Astrocyte of the hippocampus (primary cell): ENCODE measurements at regions not wholly inside any gene's neighbourhood (a gene's known extent, or its start where the extent isn't known, plus 50 kb on each side); places are given as distances from the start of the nearest gene placed in this dataset.
A peak's percentile ranks its signal among the peaks of the same experiment; 100 is the strongest.

Experiments
- DNase-seq: peaks from one replicate; pipeline ENCODE4 v3.0.0; 2011; ENCODE audit warnings: low read depth, low spot score

- DNase-seq = peak; percentile 87
Measured at GRCh38 chr5:121189342-121190305, 662.1 kb upstream of the FTMT start.

DNA sequence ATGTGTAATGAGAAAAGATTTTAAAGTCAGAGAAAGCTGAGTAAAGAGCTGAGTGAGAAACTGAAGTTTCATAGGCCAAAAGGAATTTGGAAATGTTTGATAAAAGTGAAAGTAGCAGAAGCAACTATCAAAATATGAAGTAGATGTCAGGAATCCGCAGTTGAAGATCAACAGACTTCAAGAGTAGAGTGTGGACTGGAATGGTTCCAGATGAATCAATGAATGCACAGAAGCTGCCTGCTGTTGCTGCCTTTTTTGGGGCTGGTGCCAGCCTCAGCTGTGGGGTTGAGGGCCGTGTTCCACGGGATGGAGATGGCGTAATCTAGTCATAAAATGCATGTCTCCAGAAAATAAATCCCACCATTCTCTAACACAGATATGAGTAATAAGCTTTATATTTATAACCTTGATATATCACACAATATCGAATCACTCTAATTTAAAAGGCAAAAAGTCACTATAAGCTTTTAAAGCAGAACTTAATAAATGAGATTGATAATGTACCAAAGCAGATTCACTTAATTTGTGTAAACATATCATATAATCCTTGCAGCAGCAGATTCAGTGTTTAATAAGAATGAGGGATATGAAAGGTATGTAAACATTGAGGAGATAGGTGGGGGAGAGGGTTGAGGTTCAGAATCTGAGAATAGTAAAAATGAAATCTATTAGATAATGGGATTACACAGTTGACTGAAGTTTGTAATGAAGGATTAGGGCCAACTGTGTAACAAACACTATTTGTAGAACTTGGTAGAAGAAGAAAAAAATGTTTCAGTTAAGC is 652.3 kb upstream of the FTMT start:
- peak; percentile 22 for DNase-seq

- DNase-seq = no peak
Measured at GRCh38 chr5:121218086-121218485, 633.6 kb upstream of the FTMT start.

- no peak for DNase-seq
Measured at GRCh38 chr5:121221483-121221882, 630.2 kb upstream of the FTMT start.

DNA sequence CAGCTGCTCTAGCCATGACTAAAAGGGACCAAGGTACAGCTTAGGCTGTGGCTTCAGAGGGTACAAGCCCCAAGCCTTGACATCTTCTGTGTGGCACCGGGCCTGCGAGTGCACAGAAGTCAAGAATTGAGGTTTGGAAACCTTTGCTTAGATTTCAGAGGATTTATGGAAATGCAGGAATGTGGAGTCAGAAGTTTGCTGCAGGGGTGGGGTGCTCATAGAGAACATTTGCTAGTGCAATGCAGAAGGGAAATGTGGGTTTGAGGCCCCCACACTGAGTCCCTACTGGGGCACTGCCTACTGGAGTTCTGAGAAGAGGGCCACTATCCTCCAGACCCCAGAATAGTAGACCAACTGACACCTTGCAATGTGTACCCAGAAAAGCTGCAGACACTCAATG is 624.9 kb upstream of the FTMT start:
- no peak for DNase-seq

- DNase-seq = no peak
Measured at GRCh38 chr5:121239951-121240350, 611.7 kb upstream of the FTMT start.

DNA sequence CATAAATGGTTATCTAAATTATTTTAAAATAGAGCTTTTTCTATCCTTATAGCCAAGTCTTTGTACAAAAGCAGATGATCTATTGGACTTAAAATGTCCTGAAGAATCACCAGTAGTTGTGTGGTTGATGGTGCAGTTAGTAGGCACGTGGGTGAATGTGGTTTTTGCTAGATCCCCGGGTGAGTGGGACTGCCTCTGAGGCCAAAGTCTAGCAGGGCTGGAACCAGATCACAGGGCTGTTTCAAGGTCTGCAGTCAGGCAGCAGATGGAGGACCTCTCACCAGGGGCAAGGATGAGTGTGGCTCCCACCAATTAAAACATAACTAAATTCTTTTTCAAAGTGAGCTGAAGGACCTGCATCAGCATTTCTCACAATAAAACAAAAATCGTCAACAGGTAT is 604.7 kb upstream of the FTMT start:
- no peak for DNase-seq

GRCh38 chr5:121251954-121252353 is 599.7 kb upstream of the FTMT start:
- peak; percentile 11 for DNase-seq

- DNase-seq = no peak
Measured at GRCh38 chr5:121257621-121258020, 594.1 kb upstream of the FTMT start.

DNA sequence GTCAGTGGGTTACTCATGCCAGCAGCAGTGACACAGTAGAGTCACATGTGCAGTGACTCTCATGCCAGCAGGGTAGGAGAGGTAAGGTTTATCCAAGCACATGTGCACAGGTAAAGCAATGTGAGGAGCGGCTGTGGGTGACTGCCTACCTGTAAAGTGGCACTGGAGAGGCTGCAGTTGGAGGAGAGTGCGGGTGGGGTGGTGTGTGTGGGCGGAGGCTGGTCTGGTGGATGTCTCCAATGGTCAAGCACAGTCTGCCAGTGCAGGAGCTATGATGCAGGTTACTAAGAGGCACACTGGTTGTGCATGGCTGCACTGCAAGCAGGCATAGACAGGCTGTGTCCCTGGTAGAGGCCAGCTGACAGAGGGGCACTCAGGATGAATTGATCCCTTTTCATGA is 588.2 kb upstream of the FTMT start:
- DNase-seq = no peak

GRCh38 chr5:121264605-121265004 is 587.1 kb upstream of the FTMT start:
- DNase-seq = no peak

GRCh38 chr5:121271546-121271945 is 580.1 kb upstream of the FTMT start:
- peak; percentile 55 for DNase-seq

DNA sequence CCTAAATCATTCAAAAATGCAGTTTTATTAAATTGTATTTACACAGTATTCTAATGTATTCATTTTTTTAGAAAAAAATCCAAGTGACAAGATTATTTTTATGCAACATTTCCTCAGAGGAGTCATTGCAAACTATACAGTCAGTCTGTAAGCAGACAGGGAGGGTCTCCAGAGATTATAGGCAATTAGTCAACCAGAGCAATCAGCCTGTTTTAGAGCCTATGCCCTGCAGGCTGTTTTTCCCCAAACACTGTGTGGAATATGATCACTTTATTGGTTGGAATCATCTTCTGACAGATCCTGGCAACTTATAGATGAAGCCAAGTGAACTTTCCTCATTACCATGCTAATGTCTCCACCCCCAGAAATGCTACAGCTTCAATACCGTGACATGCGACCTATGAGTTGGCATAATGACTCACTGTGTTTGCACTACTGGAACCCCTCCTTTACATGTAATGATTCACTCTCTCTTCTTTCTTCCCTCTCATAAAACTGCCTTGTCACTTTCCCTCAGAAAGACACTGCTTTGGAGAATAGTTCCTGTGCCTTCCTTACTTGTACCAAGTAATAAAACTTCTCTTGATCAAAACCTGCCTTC is 577.7 kb upstream of the FTMT start:
- DNase-seq = peak; percentile 67

GRCh38 chr5:121279801-121280200 is 571.9 kb upstream of the FTMT start:
- DNase-seq = no peak

GRCh38 chr5:121285801-121286521 is 565.7 kb upstream of the FTMT start:
- no peak for DNase-seq

GRCh38 chr5:121288781-121289180 is 562.9 kb upstream of the FTMT start:
- DNase-seq = no peak

DNA sequence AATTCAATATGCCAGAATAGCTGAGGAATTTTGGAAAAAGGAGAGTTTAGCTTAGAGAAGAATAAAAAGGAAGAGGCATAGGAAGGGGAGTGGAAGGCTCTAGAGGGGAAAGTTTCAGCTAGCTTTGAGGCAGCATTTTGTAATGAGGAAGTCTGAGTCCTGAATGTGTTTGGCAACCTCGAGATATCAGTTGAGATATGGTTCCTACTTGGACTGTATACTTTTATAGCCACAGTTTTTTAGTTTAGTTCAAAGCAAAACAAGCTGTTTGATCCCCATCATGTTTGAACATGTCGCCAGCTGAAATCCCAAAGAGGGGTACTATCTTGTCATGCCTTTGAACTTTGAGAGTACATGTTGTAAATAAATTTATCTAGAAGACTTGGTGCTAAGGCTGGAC is 559.0 kb upstream of the FTMT start:
- DNase-seq = no peak

- DNase-seq = no peak
Measured at GRCh38 chr5:121296356-121296755, 555.3 kb upstream of the FTMT start.

- DNase-seq = no peak
Measured at GRCh38 chr5:121299153-121299552, 552.5 kb upstream of the FTMT start.

DNA sequence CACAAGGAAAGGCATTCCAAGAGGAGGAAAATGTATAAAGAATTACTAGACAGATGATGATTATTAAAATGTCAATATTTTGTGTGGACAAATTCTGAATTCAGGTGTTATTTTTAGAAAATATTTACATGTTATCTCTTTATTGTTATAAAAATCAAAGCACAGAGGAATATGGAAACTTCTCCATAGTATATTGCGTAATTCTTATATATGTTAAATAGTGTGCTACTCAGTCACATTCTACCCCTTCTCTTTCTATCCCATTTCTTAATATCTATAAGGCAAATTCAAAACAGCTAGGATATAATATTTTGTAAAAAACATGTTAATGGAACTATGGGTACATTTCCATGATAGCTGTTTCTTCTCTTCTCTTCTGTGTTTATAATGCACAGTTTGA is 546.8 kb upstream of the FTMT start:
- DNase-seq = no peak

GRCh38 chr5:121313886-121314285 is 537.8 kb upstream of the FTMT start:
- DNase-seq = no peak

- DNase-seq = no peak
Measured at GRCh38 chr5:121315786-121316185, 535.9 kb upstream of the FTMT start.
